ENCODE measurements at regions not wholly inside any gene's neighbourhood (a gene's known extent, or its start where the extent isn't known, plus 50 kb on each side); places are given as distances from the start of the nearest gene placed in this dataset.

DNA sequence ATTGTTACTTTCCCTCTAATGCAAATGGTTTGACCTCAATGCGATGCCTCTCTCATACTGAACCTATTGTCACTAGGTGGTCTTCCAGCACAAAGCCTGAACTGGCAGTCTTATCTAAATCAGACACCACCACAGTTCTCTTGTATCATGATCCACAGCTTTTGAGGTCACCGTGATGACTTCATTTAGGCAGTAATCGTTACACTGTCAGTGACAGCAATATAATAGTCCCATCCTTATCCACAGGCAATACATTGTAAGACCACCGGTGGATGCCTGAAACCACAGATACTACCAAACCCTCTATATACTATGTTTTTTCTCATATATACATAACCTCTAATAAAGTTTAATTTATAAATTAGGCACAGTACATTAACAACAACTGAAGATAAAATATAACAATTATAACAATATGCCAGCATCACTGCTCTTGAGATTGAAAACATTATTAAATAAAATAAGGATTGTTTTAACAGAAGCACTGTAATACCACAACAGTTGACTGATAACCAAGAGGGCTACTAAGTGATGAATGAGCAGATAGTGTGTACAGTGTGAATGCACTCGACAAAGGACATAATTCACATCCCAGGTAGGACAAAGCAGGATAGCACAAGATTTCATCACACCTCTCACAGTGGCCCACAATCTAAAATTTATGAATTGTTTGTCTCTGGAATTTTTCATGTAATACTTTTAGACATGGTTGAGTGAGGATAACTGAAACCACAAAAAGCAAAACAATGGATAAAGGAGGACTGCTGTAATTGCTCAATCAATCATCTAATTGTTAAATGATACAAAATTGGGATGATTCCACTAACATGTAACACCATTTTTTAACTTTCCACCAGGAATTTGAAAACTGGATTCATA, 419.4 kb downstream of the CENPC start:
- in situ Hi-C loops (cut with HindIII; ENCODE audit: low sequenced_read_pairs), result no loop called here

GRCh38 chr4:67124716-67125115, 420.6 kb downstream of the CENPC start:
- in situ Hi-C loops (cut with HindIII; ENCODE audit: low sequenced_read_pairs), result no loop called here

DNA sequence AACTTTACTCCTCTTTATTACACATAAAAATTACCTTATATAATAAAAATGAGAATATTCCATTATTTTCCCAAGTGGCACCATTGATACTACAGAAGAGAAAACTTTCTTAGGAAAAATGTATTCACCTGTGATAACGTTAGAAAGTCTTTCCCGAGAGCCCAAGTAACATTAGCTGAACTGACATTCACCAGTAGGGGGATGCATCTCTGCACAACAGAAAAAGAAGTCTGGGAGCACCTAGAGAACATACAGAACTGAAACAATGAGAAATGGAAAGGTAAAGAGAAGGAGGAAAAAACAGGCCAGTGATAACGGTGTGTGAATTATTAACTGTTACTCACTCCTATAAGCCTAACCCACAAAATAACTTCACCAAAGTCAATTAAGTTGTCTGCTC, 423.3 kb downstream of the CENPC start:
- in situ Hi-C loops (cut with HindIII; ENCODE audit: low sequenced_read_pairs), result no loop called here

GRCh38 chr4:67120369-67120768, 424.9 kb downstream of the CENPC start:
- in situ Hi-C loops (cut with HindIII; ENCODE audit: low sequenced_read_pairs), result no loop called here

DNA sequence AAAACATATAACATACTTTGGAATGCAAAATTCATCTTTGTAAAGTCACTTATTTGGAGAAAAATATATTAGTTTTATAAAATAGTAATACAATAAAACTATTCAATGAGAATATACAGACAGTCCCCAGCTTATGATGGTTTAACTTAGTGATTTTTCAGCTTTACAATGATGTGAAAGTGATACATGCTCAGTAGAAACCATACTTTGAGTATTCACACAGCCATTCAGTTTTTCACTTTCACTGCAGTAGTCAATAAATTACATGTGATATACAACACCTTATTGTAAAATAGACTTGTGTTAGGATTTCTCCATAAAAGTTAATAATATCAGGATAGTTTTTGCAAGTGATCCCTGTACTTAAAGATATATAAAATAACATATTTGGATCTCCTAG, 436.0 kb downstream of the CENPC start:
- in situ Hi-C loops (cut with HindIII; ENCODE audit: low sequenced_read_pairs), result no loop called here

GRCh38 chr4:67106861-67107460, 438.3 kb downstream of the CENPC start:
- in situ Hi-C loops (cut with HindIII; ENCODE audit: low sequenced_read_pairs), result no loop called here

- in situ Hi-C loops (cut with HindIII; ENCODE audit: low sequenced_read_pairs), result no loop called here
Measured at GRCh38 chr4:67104145-67104544, 441.2 kb downstream of the CENPC start.

- in situ Hi-C loops (cut with HindIII; ENCODE audit: low sequenced_read_pairs), result no loop called here
Measured at GRCh38 chr4:67103001-67103747, 442.1 kb downstream of the CENPC start.

DNA sequence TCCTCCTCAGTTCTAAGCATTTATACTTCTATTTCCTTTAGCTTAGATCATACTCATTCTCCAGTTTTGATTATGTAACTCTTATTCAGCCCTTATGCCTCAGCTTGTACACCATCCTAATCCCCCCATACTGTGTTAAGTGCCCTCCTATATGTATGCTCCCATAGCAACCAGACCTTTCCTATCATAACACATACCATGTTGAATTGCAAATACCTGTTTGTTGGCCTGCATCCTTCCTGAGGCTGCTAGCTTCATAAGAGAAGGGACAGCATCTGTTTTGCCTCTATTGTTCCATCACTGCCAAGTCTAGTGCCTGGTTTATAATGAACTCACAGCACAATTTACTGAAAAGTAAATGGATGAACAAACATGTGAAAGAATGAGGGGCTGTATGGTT, 443.7 kb downstream of the CENPC start:
- in situ Hi-C loops (cut with HindIII; ENCODE audit: low sequenced_read_pairs), result no loop called here

- in situ Hi-C loops (cut with HindIII; ENCODE audit: low sequenced_read_pairs), result no loop called here
Measured at GRCh38 chr4:67092351-67092750, 453.0 kb downstream of the CENPC start.

DNA sequence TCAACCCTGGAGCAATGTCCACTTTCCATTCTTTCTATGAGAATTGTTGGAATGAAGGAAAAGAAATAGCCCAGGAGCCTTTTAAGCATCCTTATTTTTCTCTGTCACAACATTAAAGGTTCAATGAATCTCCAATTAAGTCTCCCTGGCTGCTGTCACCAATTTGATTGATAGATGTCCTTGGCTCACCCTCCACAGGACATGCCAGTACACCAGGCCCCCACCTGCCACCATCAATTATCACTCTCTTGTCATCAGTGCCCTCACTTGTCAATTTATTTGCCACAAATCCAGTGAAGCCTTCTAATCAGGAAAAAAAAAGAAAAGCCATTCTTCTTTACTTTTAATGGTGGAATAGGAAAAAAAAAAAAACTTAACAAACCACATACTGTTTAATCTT, 453.6 kb downstream of the CENPC start:
- in situ Hi-C loops (cut with HindIII; ENCODE audit: low sequenced_read_pairs), result no loop called here

- in situ Hi-C loops (cut with HindIII; ENCODE audit: low sequenced_read_pairs), result no loop called here
Measured at GRCh38 chr4:67087897-67088296, 457.4 kb downstream of the CENPC start.

DNA sequence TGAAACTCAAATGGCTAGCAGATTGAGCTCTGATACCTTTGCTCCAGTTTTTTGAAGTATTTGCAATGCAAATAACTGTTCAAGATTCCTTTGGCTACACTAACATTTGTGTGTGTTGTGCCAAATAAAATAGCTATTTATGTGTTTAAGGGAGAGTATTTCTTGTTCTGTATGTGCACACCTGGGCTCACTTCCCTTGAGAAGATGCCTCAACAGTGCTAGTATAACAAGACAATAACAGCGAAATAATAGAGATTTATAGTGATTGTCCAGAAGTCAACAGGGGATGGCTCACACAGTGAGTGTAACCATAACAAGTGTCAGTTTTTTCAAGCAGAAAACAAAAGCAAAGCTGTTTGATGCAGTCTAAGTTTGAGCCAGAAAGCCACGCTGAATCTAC, 460.5 kb downstream of the CENPC start:
- in situ Hi-C loops (cut with HindIII; ENCODE audit: low sequenced_read_pairs), result no loop called here

DNA sequence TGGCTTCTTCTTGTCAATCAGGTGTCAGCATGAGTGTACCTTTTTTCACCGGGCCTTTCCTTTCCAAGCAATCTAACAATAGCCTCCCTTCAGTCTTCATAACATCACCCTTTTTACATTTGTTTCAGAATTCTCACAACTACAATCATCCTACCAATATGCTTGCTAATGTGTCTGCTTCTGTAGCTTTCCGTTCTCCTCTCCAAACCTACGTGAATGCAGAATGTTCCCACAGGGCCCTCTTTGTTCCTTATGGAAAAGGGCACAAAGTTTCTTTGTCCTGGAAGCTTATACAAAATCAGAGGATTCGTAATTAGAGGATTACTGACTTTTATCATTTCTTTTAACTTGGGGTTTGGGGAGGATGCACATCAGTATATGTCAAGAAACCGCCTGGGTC, 461.8 kb downstream of the CENPC start:
- in situ Hi-C loops (cut with HindIII; ENCODE audit: low sequenced_read_pairs), result no loop called here

GRCh38 chr4:67082746-67083145, 462.6 kb downstream of the CENPC start:
- in situ Hi-C loops (cut with HindIII; ENCODE audit: low sequenced_read_pairs), result no loop called here

- in situ Hi-C loops (cut with HindIII; ENCODE audit: low sequenced_read_pairs), result no loop called here
Measured at GRCh38 chr4:67080046-67080557, 465.2 kb downstream of the CENPC start.

DNA sequence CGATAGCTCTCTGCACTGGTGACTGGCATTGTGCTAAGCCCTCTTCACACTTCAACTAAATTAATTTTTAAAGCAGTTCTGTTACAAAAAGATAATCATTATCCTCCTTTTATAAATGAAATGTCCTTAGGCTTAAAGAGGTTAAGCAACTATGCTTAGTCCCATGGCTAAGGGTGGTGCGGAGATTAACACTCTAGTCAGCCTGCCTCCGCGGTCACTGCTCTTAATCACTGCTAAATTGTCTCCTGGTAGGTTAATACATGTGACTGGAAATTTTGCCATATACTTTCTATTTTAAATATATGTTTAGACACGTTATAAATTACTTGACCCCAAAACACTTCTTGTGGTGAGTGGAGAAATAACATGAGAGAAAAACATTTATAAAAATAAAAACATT, 473.7 kb downstream of the CENPC start:
- in situ Hi-C loops (cut with HindIII; ENCODE audit: low sequenced_read_pairs), result no loop called here

GRCh38 chr4:67055319-67055718, 490.0 kb downstream of the CENPC start:
- in situ Hi-C loops (cut with HindIII; ENCODE audit: low sequenced_read_pairs), result no loop called here

- in situ Hi-C loops (cut with HindIII; ENCODE audit: low sequenced_read_pairs), result no loop called here
Measured at GRCh38 chr4:67054896-67055295, 490.4 kb downstream of the CENPC start.

DNA sequence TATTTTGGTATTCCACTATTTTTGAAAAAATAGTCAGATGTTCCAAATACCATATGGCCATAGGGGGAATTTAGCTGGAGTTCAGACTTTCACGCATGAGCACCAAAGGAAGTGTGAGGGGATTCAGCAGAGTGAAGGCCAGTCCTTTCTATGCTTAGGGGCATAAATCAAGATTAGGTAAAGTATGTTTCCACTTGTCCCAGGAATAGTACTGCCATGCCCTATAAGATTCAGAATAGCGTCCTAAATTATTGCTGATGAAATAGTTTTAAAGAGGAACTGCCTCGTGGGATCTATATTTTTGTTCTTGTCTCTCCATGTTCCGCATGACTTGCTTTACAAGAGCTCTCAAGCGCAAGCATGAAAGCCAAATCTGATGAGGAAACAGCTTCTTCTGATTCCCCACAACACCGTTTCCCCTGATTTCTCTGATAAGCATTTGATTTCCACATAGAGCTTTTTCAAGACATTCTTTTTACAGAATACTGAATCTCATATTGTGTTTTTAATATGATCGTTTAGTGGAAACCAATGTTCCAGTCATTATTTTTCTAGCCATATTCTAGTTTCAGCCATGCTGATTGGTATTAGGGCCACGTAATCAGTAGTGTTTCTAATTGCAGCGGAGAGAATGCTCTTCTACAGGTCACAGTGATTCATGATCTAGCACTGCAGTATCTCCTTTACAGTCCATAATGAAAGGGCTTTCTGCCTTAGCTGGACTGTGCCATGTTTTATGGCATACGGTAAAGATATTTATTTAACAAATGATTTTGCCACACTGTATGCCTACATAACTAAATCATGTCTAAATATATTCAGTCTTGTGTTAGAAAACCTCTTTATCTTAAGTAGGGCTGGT, 492.3 kb downstream of the CENPC start:
- in situ Hi-C loops (cut with HindIII; ENCODE audit: low sequenced_read_pairs), result no loop called here
